Nephron progenitor cell (in vitro differentiated cells): ENCODE measurements at regions not wholly inside any gene's neighbourhood (a gene's known extent, or its start where the extent isn't known, plus 50 kb on each side); places are given as distances from the start of the nearest gene placed in this dataset.
"Not testable (repeated sequence)": the region's sequence is repeated elsewhere in the genome, so short reads cannot be mapped to it uniquely, and the experiment has no call there.

ENCODE experiments used
- DNase-seq: peaks from one replicate; pipeline ENCODE4 v3.0.0; 2021
- H3K27ac Mint-ChIP-seq: 2 replicates; pipeline ENCODE4 v1.8.0; 2021; ENCODE audit warnings: mild to moderate bottlenecking, moderate library complexity, mixed read lengths
- H3K27me3 Mint-ChIP-seq: 2 replicates; pipeline ENCODE4 v1.8.0; 2021; ENCODE audit warnings: mild to moderate bottlenecking, low read depth, mixed read lengths; ENCODE audit not compliant: poor library complexity
- H3K36me3 Mint-ChIP-seq: 2 replicates; pipeline ENCODE4 v1.8.0; 2021; ENCODE audit warnings: low read depth, mixed read lengths
- H3K4me1 Mint-ChIP-seq: 2 replicates; pipeline ENCODE4 v1.8.0; 2021; ENCODE audit warnings: mixed read lengths
- H3K4me3 Mint-ChIP-seq: 2 replicates; pipeline ENCODE4 v1.8.0; 2021; ENCODE audit warnings: mild to moderate bottlenecking, moderate library complexity, mixed read lengths
- H3K9me3 Mint-ChIP-seq: 2 replicates; pipeline ENCODE4 v1.8.0; 2021; ENCODE audit warnings: mild to moderate bottlenecking, moderate library complexity, mixed read lengths
- TF ChIP-seq, protein P1 (sequence below): fragments of 200-600 bp; sonication (generic); IDR thresholded peaks from 2 replicates; pipeline ENCODE4 v1.5.0; 2021; ENCODE audit warnings: antibody characterized with exemption

DNA sequence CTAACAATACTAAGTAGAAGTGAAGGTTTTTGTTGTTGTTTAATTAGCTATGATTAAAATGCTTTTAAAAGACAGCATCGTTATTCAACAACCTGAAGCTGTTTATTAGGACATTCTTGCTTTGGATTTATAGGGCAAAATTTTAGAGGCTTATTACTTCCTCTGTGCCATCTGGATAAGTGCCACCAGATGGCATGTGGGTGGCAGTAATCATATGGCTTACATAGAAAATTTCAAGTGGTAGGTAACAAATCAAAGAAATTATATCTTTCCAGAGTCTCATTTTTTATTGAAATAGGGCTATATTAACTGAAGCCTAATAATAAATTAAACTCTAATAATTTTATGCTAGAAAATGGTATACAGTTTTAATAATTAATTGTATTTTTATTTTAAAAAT, 83.3 kb upstream of the HTR2C start:
- Mint-ChIP-seq H3K27me3 (no peaks in the 10 kb centered on the region), H3K36me3 (no peaks in the 10 kb centered on the region)

DNA sequence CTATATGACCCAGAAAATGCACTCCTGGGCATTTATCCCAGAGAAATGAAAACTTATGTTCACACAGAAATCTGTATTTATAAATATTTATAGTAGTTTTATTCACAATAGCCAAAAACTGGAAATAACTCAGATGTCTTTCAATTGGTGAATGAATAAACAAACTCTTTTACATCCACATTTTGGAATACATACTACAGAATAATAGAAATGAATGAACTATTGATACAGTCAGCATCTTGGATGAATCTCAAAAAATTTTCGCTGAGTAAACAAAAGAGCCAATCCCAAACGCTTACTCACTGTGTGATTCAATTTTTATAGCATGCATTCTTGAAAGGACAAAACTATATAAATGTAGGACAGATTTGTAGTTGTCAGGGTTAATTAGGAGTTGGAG, 75.1 kb upstream of the HTR2C start:
- Mint-ChIP-seq H3K9me3 (no peaks in the 10 kb centered on the region), H3K27me3 (peaks cover 3% of the 10 kb centered on the region), H3K4me3 (no peak overlapping the region), H3K36me3 (no peaks in the 10 kb centered on the region), H3K27ac (no peak overlapping the region), H3K4me1 (no peaks in the 10 kb centered on the region)
- TF ChIP-seq, protein P1, sequence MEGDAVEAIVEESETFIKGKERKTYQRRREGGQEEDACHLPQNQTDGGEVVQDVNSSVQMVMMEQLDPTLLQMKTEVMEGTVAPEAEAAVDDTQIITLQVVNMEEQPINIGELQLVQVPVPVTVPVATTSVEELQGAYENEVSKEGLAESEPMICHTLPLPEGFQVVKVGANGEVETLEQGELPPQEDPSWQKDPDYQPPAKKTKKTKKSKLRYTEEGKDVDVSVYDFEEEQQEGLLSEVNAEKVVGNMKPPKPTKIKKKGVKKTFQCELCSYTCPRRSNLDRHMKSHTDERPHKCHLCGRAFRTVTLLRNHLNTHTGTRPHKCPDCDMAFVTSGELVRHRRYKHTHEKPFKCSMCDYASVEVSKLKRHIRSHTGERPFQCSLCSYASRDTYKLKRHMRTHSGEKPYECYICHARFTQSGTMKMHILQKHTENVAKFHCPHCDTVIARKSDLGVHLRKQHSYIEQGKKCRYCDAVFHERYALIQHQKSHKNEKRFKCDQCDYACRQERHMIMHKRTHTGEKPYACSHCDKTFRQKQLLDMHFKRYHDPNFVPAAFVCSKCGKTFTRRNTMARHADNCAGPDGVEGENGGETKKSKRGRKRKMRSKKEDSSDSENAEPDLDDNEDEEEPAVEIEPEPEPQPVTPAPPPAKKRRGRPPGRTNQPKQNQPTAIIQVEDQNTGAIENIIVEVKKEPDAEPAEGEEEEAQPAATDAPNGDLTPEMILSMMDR, result no peak
- no peak for DNase-seq

More for the DNA sequence above, 83.3 kb upstream of the HTR2C start:
- H3K4me3 Mint-ChIP-seq, result no peak overlapping the region
- H3K9me3 Mint-ChIP-seq, result no peaks in the 10 kb centered on the region
- no peaks in the 10 kb centered on the region for H3K4me1 Mint-ChIP-seq
- H3K27ac Mint-ChIP-seq, result no peak overlapping the region
- DNase-seq, result no peak
- TF ChIP-seq, protein P1, result no peak

DNA sequence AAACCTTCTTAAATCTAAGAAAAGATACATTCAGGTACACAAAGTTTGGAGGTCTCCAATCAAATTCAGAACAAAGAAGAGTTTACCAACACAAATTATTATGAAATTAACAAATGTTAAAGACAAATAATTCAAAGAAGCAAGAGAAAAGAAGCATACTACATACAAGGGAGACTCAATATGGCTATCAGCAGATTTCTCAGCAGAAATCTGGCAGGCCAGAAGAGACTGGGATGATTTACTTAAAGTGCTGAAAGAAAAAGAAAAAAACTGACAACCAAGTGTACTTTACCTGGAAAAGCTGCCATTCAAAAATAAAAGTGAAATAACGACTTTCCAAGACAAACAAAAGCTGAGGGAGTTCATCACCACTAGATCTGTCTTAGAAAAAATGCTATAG, 64.4 kb upstream of the HTR2C start:
- Mint-ChIP-seq H3K36me3 (no peaks in the 10 kb centered on the region), H3K4me1 (no peaks in the 10 kb centered on the region), H3K9me3 (peaks cover 18% of the 10 kb centered on the region), H3K4me3 (no peak overlapping the region), H3K27ac (no peak overlapping the region), H3K27me3 (no peaks in the 10 kb centered on the region)
- TF ChIP-seq, protein P1, result no peak
- DNase-seq, result no peak

DNA sequence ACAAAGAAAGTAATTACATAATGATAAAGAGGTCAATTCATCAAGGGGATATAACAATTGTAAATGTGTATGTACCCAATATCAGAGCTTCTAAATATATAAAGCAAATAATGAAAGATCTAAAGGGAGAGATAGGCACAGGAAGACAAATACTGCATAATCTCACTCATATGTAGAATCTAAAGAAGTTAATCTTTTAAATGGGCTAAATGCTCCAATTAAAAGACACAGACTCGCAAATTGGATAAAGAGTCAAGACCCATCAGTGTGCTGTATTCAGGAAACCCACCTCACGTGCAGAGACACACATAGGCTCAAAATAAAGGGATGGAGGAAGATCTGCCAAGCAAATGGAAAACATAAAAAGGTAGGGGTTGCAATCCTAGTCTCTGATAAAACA, 63.2 kb upstream of the HTR2C start:
- not testable (repeated sequence) for H3K27me3 Mint-ChIP-seq, H3K4me3 Mint-ChIP-seq, H3K27ac Mint-ChIP-seq, DNase-seq, H3K36me3 Mint-ChIP-seq, H3K4me1 Mint-ChIP-seq
- H3K9me3 Mint-ChIP-seq, result peaks cover 21% of the 10 kb centered on the region

DNA sequence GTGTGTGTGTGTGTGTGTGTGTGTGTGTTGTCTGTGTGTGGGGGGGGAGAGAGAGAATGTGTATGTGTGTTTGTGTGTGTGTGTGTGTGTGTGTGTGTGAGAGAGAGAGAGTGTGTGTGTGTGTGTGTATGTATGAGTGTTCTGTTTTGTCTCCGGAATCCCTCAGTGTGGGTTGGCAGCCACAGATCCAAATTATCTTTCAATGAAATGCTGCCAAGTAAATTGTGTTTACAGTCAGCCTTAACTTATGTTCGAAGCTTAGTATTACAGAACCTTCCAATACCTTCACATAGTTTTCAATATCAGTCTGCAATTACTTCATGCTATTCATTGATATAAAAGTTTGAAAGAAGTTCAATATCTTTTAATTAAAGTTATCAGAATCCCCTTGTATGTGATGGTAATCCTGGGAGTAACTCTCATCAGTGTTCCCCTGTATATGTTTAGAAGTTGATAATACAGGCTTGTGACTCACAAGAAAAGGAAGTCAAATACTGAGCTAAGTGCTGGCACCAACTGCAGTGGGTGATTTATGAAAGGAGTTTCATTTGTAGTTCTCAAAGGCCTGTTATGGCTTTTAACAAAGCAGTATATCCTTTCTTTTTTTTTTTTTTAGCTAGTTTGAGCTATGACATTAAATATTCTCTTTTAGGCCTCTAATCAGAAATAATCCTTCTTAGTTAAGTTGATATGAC, 51.6 kb upstream of the HTR2C start:
- H3K27me3 Mint-ChIP-seq, result no peaks in the 10 kb centered on the region
- H3K9me3 Mint-ChIP-seq, result no peaks in the 10 kb centered on the region
- no peak overlapping the region for H3K4me3 Mint-ChIP-seq
- TF ChIP-seq, protein P1, result no peak
- H3K27ac Mint-ChIP-seq, result no peak overlapping the region
- no peak for DNase-seq
- H3K4me1 Mint-ChIP-seq, result no peaks in the 10 kb centered on the region
- H3K36me3 Mint-ChIP-seq, result no peaks in the 10 kb centered on the region
